Caco-2 (cell line): ENCODE measurements at regions not wholly inside any gene's neighbourhood (a gene's known extent, or its start where the extent isn't known, plus 50 kb on each side); places are given as distances from the start of the nearest gene placed in this dataset.

ENCODE experiments used
- BruUV-seq: library from RNA; stranded (reverse); fragments of 400-500 nt; replicated peaks from 2 replicates; lab custom pipeline; 2021; lab: Mats Ljungman, UMichigan
- CTCF ChIA-PET: fragments of 300-600 bp; sonication (Branson Sonifier 250); formaldehyde crosslinking; loops from one replicate; lab custom pipeline; 2022; ENCODE audit warnings: antibody characterized with exemption; lab: Charles Lee
- POLR2A ChIA-PET: fragments of 300-600 bp; sonication (Branson Sonifier 250); formaldehyde crosslinking; loops from one replicate; lab custom pipeline; 2022; ENCODE audit warnings: antibody characterized with exemption; lab: Charles Lee
- DNase-seq, 2 experiments: peaks; one replicate each; pipeline versions ENCODE4 v3.0.0 to v3.0.0-alpha.2; 2020 to 2022
- H3K27me3 ChIP-seq: replicated peaks from 2 replicates; pipeline ENCODE4 v1.6.0; 2011; ENCODE audit warnings: low read length; ENCODE audit not compliant: control insufficient read depth, insufficient read depth
- H3K36me3 ChIP-seq: 2 replicates; pipeline ENCODE4 v1.5.1; 2011; ENCODE audit warnings: low read length; ENCODE audit not compliant: control insufficient read depth, insufficient read depth
- H3K4me1 ChIP-seq: fragments of 250-450 bp; sonication (Bioruptor Pico); 2 replicates; pipeline ENCODE4 v1.5.1; 2020; ENCODE audit warnings: mild to moderate bottlenecking
- H3K4me3 ChIP-seq: 2 replicates; pipeline ENCODE4 v1.5.1; 2011; ENCODE audit warnings: low read depth, mild to moderate bottlenecking, control low read depth, low read length
- H3K9me3 ChIP-seq: fragments of 250-450 bp; sonication (Bioruptor Pico); 2 replicates; pipeline ENCODE4 v1.5.1; 2020; ENCODE audit warnings: mild to moderate bottlenecking, moderate library complexity
- H3K27ac Mint-ChIP-seq: one replicate; pipeline ENCODE4 v1.8.0; 2022; ENCODE audit warnings: mixed read lengths; ENCODE audit not compliant: unreplicated experiment
- H3K27me3 Mint-ChIP-seq: one replicate; pipeline ENCODE4 v1.8.0; 2022; ENCODE audit warnings: mixed read lengths; ENCODE audit not compliant: insufficient read depth, unreplicated experiment
- H3K36me3 Mint-ChIP-seq: one replicate; pipeline ENCODE4 v1.8.0; 2022; ENCODE audit warnings: mild to moderate bottlenecking, mixed read lengths; ENCODE audit not compliant: insufficient read depth, unreplicated experiment
- H3K4me1 Mint-ChIP-seq: one replicate; pipeline ENCODE4 v1.8.0; 2022; ENCODE audit warnings: low read depth, mixed read lengths; ENCODE audit not compliant: unreplicated experiment
- H3K4me3 Mint-ChIP-seq: one replicate; pipeline ENCODE4 v1.8.0; 2022; ENCODE audit warnings: mild to moderate bottlenecking, moderate library complexity, mixed read lengths; ENCODE audit not compliant: unreplicated experiment
- H3K9me3 Mint-ChIP-seq: one replicate; pipeline ENCODE4 v1.8.0; 2022; ENCODE audit warnings: mixed read lengths; ENCODE audit not compliant: unreplicated experiment
- intact Hi-C: fragments of 100-400 bp; cut with micrococcal nuclease; formaldehyde crosslinking; loops from one replicate; pipeline ENCODE4 v1.10.0; 2022; ENCODE audit not compliant: unreplicated experiment
- TF ChIP-seq, protein P1 (sequence below), 2 experiments: fragments of 200-600 bp in 1 of 2; IDR thresholded peaks; 1 replicate in 1 of 2; 2 replicates in 1 of 2; pipeline versions ENCODE4 v1.5.1 to v1.8.0; 2011 to 2022; ENCODE audit warnings: antibody characterized with exemption in 1 of 2, control low read depth in 1 of 2, inconsistent platforms in 1 of 2, low read depth in 1 of 2, low read length in 1 of 2, mild to moderate bottlenecking in 1 of 2, moderate library complexity in 1 of 2; ENCODE audit not compliant: insufficient read depth in 1 of 2, severe bottlenecking in 1 of 2, unreplicated experiment in 1 of 2

DNA sequence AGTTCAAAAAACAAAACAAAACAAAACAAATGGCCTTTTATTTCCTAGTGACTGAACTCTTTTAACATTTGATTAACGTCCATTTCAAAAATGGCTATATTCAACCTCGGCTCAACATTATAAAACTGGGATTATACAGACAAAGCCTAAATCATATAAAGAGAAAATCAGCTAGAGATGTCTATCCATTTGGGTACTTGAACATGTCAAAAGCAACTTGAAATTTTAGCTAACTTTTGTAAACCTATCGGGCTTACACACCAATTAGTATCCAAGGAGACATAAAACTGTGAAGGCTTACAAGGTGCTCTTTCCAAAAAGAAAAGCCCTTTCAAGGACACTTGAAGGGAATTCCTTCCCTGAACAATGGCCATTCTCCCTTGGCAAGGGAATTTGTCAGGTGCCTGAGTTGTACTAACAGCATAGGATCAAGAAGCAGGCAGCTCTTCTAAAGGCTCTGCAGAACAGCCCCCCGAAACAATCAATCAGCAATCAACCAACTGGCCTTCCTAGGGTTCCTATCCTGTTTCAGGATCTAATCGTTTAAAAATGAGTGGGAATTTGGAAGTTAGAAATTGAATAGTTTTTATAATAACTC lies 633.7 kb upstream of the HTR2C start:
- Histone ChIP-seq H3K9me3 (no peaks in the 10 kb centered on the region), H3K4me1 (no peaks in the 10 kb centered on the region), H3K4me3 (no peak overlapping the region), H3K27me3 (no peaks in the 10 kb centered on the region), H3K36me3 (no peaks in the 10 kb centered on the region)
- no peak for DNase-seq
- no peaks in the 10 kb centered on the region for H3K36me3 Mint-ChIP-seq
- CTCF ChIA-PET = no interaction called here
- no peaks in the 10 kb centered on the region for H3K9me3 Mint-ChIP-seq
- H3K27me3 Mint-ChIP-seq = no peaks in the 10 kb centered on the region
- POLR2A ChIA-PET = no interaction called here
- intact Hi-C loops = no loop called here
- H3K4me3 Mint-ChIP-seq = no peak overlapping the region
- no peak overlapping the region for H3K27ac Mint-ChIP-seq
- BruUV-seq = no TSS peak
- no peaks in the 10 kb centered on the region for H3K4me1 Mint-ChIP-seq
- TF ChIP-seq, protein P1, sequence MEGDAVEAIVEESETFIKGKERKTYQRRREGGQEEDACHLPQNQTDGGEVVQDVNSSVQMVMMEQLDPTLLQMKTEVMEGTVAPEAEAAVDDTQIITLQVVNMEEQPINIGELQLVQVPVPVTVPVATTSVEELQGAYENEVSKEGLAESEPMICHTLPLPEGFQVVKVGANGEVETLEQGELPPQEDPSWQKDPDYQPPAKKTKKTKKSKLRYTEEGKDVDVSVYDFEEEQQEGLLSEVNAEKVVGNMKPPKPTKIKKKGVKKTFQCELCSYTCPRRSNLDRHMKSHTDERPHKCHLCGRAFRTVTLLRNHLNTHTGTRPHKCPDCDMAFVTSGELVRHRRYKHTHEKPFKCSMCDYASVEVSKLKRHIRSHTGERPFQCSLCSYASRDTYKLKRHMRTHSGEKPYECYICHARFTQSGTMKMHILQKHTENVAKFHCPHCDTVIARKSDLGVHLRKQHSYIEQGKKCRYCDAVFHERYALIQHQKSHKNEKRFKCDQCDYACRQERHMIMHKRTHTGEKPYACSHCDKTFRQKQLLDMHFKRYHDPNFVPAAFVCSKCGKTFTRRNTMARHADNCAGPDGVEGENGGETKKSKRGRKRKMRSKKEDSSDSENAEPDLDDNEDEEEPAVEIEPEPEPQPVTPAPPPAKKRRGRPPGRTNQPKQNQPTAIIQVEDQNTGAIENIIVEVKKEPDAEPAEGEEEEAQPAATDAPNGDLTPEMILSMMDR (IDR thresholded peaks at IDR 0.05; ENCODE audit: insufficient read depth in 1 of 2, low read depth in 1 of 2, low read length in 1 of 2, severe bottlenecking in 1 of 2, unreplicated experiment in 1 of 2) = no peak

DNA sequence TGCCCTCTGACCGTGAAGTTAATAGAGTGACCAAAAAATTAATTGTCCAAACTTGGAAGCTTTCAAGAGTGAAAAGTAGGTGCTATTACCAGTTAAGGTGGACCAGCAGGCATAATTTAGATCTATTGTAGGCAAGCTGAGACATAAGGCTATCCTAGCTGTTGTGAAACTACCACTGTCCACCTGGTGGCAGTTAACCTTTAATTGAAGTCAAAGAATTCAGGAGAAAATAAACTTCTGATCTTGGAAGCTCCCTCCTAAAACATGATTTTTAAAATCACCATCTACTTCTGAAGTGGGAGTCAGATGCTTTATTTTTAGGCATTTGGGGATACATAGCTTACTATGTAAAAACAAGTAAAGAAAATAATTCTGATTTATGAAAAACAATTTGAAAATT lies 636.3 kb upstream of the HTR2C start:
- Mint-ChIP-seq H3K9me3 (no peaks in the 10 kb centered on the region), H3K36me3 (no peaks in the 10 kb centered on the region), H3K4me3 (no peak overlapping the region), H3K4me1 (no peaks in the 10 kb centered on the region), H3K27ac (no peak overlapping the region), H3K27me3 (no peaks in the 10 kb centered on the region)
- TF ChIP-seq, protein P1 (IDR thresholded peaks at IDR 0.05; ENCODE audit: insufficient read depth in 1 of 2, low read depth in 1 of 2, low read length in 1 of 2, severe bottlenecking in 1 of 2, unreplicated experiment in 1 of 2) = peak in 1 of 2 experiments; percentile 18
- no TSS peak for BruUV-seq
- no peaks in the 10 kb centered on the region for H3K27me3 ChIP-seq
- H3K9me3 ChIP-seq = no peaks in the 10 kb centered on the region
- H3K4me3 ChIP-seq = no peak overlapping the region
- H3K36me3 ChIP-seq = no peaks in the 10 kb centered on the region
- ChIA-PET POLR2A (no interaction called here), CTCF (no interaction called here)
- intact Hi-C loops = loop anchor here (2.0 kb wide), 1 partner anchor 127 kb away; no protein-coding TSS in a partner anchor
- no peak for DNase-seq
- H3K4me1 ChIP-seq = no peaks in the 10 kb centered on the region

DNA sequence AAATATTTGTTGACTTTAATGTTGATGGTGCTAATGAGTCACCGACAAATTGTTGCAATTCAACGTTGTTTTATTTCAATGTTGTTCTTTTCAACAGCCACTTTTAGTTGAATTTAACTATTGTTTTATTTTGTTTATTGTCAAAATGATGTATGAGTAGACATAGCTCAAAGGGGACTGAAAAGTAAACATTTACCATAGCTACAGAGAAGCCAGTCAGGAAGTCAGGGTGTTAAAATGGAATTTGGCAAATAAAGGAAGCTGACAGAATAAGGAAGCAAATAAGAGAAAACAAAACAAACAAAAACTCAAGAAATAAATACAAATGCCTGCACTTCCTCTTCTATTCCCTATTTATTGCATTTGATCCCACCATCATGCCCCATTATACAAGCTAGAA lies 648.4 kb upstream of the HTR2C start:
- DNase-seq = no peak

More for the DNA sequence above, 648.4 kb upstream of the HTR2C start:
- Mint-ChIP-seq H3K27me3 (no peaks in the 10 kb centered on the region), H3K4me1 (no peaks in the 10 kb centered on the region), H3K27ac (no peak overlapping the region), H3K36me3 (no peaks in the 10 kb centered on the region), H3K9me3 (no peaks in the 10 kb centered on the region), H3K4me3 (no peak overlapping the region)
- H3K4me3 ChIP-seq = no peak overlapping the region
- H3K27me3 ChIP-seq = no peaks in the 10 kb centered on the region
- intact Hi-C loops = no loop called here
- H3K9me3 ChIP-seq = no peaks in the 10 kb centered on the region
- no peaks in the 10 kb centered on the region for H3K36me3 ChIP-seq
- POLR2A ChIA-PET = no interaction called here
- no peaks in the 10 kb centered on the region for H3K4me1 ChIP-seq
- no TSS peak for BruUV-seq
- CTCF ChIA-PET = no interaction called here
- TF ChIP-seq, protein P1 (IDR thresholded peaks at IDR 0.05; ENCODE audit: insufficient read depth in 1 of 2, low read depth in 1 of 2, low read length in 1 of 2, severe bottlenecking in 1 of 2, unreplicated experiment in 1 of 2) = no peak
